GM20000 (cell line): ENCODE measurements at regions not wholly inside any gene's neighbourhood (a gene's known extent, or its start where the extent isn't known, plus 50 kb on each side); places are given as distances from the start of the nearest gene placed in this dataset.

Experiments
- DNase-seq: peaks from one replicate; pipeline ENCODE4 v3.0.0; 2012; ENCODE audit warnings: low spot score
- TF ChIP-seq, protein P1 (sequence below): IDR thresholded peaks from 2 replicates; pipeline ENCODE4 v1.5.1; 2012; ENCODE audit warnings: mild to moderate bottlenecking, control low read depth; ENCODE audit errors: extremely low read depth, missing control alignments

GRCh38 chr12:108440736-108441135, 74.3 kb upstream of the FICD start:
- TF ChIP-seq, protein P1, sequence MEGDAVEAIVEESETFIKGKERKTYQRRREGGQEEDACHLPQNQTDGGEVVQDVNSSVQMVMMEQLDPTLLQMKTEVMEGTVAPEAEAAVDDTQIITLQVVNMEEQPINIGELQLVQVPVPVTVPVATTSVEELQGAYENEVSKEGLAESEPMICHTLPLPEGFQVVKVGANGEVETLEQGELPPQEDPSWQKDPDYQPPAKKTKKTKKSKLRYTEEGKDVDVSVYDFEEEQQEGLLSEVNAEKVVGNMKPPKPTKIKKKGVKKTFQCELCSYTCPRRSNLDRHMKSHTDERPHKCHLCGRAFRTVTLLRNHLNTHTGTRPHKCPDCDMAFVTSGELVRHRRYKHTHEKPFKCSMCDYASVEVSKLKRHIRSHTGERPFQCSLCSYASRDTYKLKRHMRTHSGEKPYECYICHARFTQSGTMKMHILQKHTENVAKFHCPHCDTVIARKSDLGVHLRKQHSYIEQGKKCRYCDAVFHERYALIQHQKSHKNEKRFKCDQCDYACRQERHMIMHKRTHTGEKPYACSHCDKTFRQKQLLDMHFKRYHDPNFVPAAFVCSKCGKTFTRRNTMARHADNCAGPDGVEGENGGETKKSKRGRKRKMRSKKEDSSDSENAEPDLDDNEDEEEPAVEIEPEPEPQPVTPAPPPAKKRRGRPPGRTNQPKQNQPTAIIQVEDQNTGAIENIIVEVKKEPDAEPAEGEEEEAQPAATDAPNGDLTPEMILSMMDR = no peak

DNA sequence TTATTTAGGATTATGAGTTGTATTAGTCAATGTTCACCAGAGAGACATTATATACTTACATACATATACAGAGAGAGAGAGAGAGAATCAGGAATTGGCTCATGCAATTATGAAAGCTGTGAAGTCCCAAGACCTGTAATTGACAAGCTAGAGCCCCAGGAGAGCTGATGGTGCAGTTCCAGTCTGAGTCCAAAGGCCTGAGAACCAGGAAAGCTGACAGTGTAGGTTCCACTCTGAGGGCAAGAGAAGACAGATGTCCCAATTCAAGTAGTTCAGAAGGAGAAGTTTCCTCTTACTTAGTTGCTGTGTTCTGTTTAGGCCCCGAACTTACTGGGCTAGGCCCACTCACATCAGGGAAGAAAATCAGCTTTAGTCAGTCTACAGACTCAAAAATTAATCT, 76.4 kb upstream of the FICD start:
- DNase-seq = no peak
- TF ChIP-seq, protein P1 = no peak

More at GRCh38 chr12:108440736-108441135, 74.3 kb upstream of the FICD start:
- no peak for DNase-seq

GRCh38 chr12:108432423-108433121, 82.5 kb upstream of the FICD start:
- no peak for DNase-seq
- TF ChIP-seq, protein P1 = no peak

GRCh38 chr12:108430926-108431325, 84.2 kb upstream of the FICD start:
- TF ChIP-seq, protein P1 = no peak
- DNase-seq = no peak

GRCh38 chr12:108430245-108430644, 84.8 kb upstream of the FICD start:
- TF ChIP-seq, protein P1 = no peak
- no peak for DNase-seq

- no peak for DNase-seq
- TF ChIP-seq, protein P1 = no peak
Observed at GRCh38 chr12:108425238-108425795, 86.2 kb upstream of the CMKLR1 start.

- no peak for DNase-seq
Observed at GRCh38 chr12:108424816-108425215, 85.7 kb upstream of the CMKLR1 start.

More at GRCh38 chr12:108424816-108425215, 85.7 kb upstream of the CMKLR1 start:
- TF ChIP-seq, protein P1 = no peak
